Activated CD8-positive, alpha-beta memory T cell treated with anti-CD3 and anti-CD28 coated beads for 48 hours (primary cell): ENCODE measurements at regions not wholly inside any gene's neighbourhood (a gene's known extent, or its start where the extent isn't known, plus 50 kb on each side); places are given as distances from the start of the nearest gene placed in this dataset.

Source experiments
- DNase-seq, 3 experiments: peaks; one replicate each; pipeline ENCODE4 v3.0.0-alpha.2; 2020; ENCODE audit warnings: low read depth in 2 of 3, low spot score in 2 of 3

DNA sequence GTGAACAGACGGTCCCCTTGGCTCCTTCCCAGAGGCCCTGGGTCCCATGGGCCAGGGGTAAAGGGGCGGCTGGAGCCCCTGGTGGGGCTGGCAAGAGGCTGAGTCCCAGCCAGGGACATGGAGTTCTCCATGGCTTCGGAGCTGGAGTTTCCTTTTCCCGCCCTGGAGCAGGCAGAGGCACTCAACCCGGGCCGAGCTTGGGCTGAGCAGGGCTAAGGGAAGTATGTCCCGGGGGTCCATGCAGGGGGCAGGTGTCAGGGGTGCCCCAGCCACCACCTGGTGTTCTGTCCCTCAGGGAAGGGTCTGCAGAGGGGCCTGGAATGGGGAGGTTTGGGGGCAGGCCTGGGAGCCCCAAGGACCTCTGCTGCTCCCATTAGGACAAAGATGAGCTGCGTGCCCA lies 54.0 kb upstream of the TPM4 start:
- DNase-seq, result no peak

DNA sequence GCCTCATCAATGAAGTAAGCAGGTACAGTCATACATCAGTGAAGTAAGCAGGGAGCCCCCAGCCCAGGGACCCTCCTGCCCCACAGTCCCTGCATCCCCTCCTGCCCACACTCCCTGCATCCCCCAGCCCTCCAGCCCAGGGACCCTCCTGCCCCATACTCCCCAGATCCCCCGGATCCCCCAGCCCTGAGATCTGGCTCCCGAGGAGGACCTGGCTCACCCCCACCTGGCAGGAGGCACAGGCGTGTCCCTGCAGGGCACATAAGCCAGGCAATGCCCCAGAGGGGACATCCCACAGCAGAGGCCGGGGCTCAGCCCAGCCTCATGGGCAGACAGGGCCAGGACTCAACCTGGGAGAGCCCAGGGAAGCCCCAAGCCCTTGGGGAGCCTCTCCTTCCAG lies 53.6 kb upstream of the TPM4 start:
- DNase-seq, result no peak

DNA sequence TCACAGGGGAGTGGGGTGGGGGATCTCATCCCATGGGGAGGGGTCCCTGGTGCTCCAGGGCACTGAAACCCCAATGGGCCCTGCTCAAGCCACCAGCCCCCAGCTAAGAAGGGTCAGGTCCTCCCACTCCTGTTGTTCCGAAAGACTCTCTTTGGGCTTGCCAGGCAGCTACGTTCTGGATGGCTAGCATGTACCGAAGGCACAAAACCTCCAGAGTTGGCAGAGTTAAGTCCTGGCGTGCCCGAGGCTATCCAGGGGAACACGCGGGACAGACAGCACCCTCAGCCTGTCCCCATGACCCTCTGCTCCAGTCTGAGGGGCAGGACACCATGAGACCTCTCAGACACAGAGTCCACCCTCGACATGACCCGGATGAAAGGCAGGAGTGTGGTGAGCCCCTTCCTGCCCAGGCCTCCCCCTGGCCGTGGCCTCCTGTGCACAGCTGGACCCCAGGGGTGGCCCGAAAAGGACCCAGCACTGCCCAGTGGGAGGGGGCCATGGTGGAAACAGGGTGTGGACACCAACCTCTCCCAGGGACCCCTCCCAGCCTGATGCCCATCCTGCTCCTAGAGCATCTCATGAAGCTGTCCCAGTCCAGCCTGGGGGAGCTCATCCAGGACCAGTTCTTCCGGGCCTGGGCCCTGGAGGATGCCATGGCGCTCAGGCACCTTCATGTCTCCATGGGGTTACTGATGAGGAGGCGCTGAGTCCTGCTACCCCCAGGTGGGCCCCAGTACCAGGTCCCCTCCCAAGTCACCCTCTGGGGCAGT lies 53.0 kb upstream of the TPM4 start:
- DNase-seq, result no peak

DNA sequence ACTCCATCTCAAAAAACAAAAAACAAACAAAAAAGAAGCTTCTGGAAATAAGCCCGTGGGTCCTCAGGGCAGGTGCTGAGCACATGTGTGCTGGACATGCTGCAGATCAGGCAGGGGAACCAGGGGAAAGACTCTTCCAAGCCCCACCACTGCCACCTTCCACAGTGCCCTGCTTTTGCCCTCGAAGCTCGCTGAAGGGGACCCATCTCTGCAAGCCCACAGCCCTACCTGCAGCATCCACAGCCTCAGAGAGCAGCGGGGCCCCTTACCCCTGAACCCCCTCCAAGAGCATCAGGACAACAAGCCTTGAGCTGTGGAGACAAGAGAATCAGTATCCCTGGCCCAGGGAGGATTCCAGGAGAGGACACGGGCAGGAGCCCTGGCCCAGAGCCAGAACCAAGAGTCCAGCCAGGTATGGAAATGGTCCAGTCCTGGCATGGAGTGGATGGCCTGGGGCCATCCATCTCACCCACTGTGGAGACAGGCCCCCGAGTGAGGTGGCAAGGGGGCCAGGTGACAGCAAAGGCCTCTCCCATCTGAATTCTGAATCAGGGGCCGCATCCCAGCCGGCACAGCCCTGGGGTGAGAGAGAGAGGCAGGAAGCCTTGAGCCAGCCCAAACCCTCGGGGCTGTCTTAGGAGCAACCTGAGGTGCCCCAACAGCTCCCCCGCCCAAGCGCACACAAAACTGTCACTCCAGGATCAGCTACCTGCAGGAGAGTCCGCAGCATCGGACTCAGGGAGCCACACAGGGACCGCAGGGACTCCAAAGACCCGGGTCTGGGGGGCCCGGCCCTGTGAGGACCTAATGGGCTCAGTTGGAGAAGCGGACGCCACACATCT lies 51.8 kb upstream of the TPM4 start:
- no peak for DNase-seq

DNA sequence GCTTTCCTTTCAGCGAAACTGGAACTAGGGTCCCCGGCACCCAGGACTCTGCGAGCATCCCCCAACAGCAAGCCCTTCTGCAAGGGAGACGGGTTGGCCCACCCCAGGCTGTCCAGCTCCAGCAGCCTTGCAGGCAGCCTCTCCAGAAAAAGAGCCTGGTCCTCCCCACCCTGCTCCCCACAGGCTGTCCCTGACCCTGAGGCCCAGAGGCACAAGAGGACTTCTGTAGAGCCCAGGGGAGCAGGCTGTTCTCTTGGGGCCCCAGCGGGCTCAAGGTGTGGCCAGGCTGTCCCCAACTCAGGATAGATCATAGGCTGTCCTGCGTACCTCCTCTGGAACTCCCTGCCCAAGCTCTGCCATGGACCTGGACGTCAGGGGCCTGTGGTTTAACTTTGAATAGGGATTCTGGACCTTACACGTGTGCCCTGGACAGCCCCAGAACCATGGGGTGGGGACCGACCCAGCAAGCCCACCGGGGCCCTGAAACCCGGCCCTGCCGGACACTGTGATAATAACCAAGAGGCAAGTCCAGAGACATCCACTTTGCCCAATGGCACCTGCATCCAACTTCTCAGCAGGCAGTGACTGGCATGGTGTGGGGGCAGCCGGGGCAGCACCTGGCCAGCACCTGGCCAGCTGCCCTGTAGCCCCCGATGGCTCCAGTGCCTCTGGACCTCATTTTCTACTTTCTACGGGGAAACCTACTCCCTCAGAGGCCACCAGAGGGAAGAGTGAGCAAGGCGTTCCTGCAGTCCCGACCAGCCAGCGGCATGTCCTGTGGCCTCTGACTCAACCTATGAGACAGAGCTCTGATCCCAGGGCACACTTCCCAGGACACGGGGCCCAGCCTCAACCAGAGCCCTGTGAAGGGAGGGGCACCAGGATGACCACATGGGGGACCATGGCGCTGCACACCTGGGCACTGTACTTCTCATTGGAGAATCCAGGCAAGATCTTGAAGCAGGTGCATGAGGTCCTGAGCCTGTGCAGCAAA lies 50.9 kb upstream of the TPM4 start:
- DNase-seq, result no peak

DNA sequence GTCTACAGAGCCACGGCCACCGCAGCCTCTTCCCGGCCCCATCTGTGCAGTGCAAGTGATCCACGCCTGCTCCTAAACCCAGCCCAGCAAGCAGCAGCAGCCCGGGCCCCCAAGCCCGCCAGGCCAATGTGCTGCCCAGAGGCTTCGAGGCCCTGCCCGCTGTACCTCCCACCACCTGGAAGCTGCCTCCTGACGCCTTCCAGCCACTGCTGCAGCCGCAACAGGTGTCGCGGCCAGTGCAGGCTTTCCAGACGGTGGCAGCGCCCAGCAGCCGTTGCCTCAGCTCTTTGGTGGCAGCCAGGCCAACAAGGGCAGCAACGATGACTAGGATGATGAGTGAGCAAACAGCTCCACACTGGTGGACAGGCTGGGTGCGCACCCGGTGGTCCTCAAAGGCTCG lies 50.2 kb upstream of the TPM4 start:
- no peak for DNase-seq
